ENCODE measurements at regions not wholly inside any gene's neighbourhood (a gene's known extent, or its start where the extent isn't known, plus 50 kb on each side); places are given as distances from the start of the nearest gene placed in this dataset.

DNA sequence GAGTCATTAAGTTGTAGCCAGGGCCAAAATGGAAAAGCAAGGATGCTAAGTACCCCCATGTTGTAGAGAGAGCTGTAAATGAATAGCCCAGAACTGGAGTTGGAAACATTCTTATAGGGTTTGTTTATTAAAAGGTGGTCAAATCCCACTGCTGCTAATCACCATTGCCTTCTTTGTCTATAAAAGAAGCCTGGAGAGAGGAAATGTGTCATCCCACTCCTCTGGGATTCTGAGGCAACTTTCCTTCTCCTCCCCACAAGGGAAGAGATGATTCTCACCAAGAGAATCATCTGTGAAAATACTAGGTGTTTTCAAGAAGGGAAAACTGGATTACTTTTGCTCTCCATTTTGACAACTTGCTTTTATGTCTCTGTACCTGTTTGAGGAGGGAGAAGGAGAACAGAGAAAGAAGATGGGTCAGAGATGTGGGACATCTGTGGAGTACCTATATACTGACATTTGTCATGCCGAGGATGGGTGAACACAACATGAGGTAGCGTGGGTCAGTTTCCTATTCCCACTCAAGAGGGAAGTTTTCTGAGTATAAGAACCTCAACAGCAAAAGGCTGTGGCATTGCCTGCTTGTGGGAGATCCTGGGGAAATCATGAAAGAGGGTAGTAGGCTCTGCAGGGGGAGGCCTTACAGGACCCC is 262.2 kb downstream of the KIF20B start:
- no peak overlapping the region for H3K4me3 Mint-ChIP-seq
- intact Hi-C loops (cut with micrococcal nuclease): no loop called here
- no peak overlapping the region for H3K27ac ChIP-seq (ENCODE audit: low read length in 2 of 2)

More for the DNA sequence above, 262.2 kb downstream of the KIF20B start:
- no peaks in the 10 kb centered on the region for H4K20me1 ChIP-seq (ENCODE audit: control insufficient read depth, insufficient read depth, low read length, poor library complexity, severe bottlenecking)
- H3K27me3 ChIP-seq (replicated peaks in 1 of 4; ENCODE audit: control extremely low read depth in 1 of 4, control insufficient read depth in 3 of 4, insufficient read depth in 4 of 4, low read length in 3 of 4): no peaks in the 10 kb centered on the region
- Mint-ChIP-seq H3K27me3 (peaks cover 7% of the 10 kb centered on the region), H3K9me3 (ENCODE audit: insufficient read depth) (no peaks in the 10 kb centered on the region), H3K27ac (no peak overlapping the region), H3K4me1 (peaks cover 10% of the 10 kb centered on the region)
- H3K9ac ChIP-seq (ENCODE audit: low read length): no peak overlapping the region
- no peak overlapping the region for H3K4me3 ChIP-seq (ENCODE audit: control extremely low read depth in 1 of 5, extremely low read depth in 1 of 5, insufficient read depth in 1 of 5, low read depth in 2 of 5, low read length in 4 of 5)
- no peak for ATAC-seq (ENCODE audit: low read depth)
- 80% methylated on average over 2 of the region's 2 CpGs for WGBS (ENCODE audit: insufficient coverage)
- no peaks in the 10 kb centered on the region for H3K36me3 ChIP-seq (replicated peaks in 1 of 2; ENCODE audit: control extremely low read depth in 1 of 2, control insufficient read depth in 1 of 2, extremely low read depth in 1 of 2, insufficient read depth in 2 of 2, low read length in 1 of 2)
- ChIA-PET POLR2A (no interaction called here), CTCF (interaction anchor here (1.4 kb wide), 1 partner anchor 10 kb away, joined by 3 read pairs; no protein-coding TSS in a partner anchor)
- no peak overlapping the region for H3K4me2 ChIP-seq (replicated peaks; ENCODE audit: low read depth, low read length, poor library complexity, severe bottlenecking)
- H3K9me3 ChIP-seq (ENCODE audit: control extremely low read depth in 1 of 3, control insufficient read depth in 2 of 3, insufficient read depth in 1 of 3, low read length in 2 of 3): no peaks in the 10 kb centered on the region
- H3K79me2 ChIP-seq (ENCODE audit: control insufficient read depth, insufficient read depth, low read length): no peaks in the 10 kb centered on the region
- no peak for TF ChIP-seq CTCF (IDR thresholded peaks at IDR 0.05)
- no peak for TF ChIP-seq EZH2 (IDR thresholded peaks at IDR 0.05; ENCODE audit: borderline replicate concordance, insufficient read depth, low read depth, low read length, poor library complexity, severe bottlenecking)
- H2AFZ ChIP-seq (ENCODE audit: insufficient read depth, low read depth, low read length, poor library complexity, severe bottlenecking): no peak overlapping the region
- H3K4me1 ChIP-seq (ENCODE audit: control insufficient read depth in 2 of 2, insufficient read depth in 2 of 2, low read length in 2 of 2): peaks cover 0 to 8% of the 10 kb centered on the region in 2 donors
- DNase-seq: no peak

All from B cell (primary cell).